ENCODE measurements at regions not wholly inside any gene's neighbourhood (a gene's known extent, or its start where the extent isn't known, plus 50 kb on each side); places are given as distances from the start of the nearest gene placed in this dataset.

- no peaks in the 10 kb centered on the region for H3K4me1 ChIP-seq (ENCODE audit: insufficient read depth, low read length)
- FAIRE-seq (no peak), ATAC-seq (no peak), DNase-seq (ENCODE audit: low spot score) (no peak)
- no peaks in the 10 kb centered on the region for H3K9me3 ChIP-seq (ENCODE audit: low read length)
- ChIA-PET CTCF (ENCODE audit: low intra/inter-chr PET ratio, low total read pairs) (no interaction called here), POLR2A (no interaction called here)
- H3K4me2 ChIP-seq (ENCODE audit: low read depth, low read length) = no peak overlapping the region
- no peaks in the 10 kb centered on the region for H4K20me1 ChIP-seq (ENCODE audit: insufficient read depth, low read length)
- in situ Hi-C loops (cut with HindIII; ENCODE audit: extremely low pct_ligation_motif_present, low pct_unique_long_range_greater_than_20kb) = no loop called here
- no peak overlapping the region for H3K9ac ChIP-seq (ENCODE audit: insufficient read depth, low read depth, low read length)
- intact Hi-C loops (cut with micrococcal nuclease; ENCODE audit: unreplicated experiment) = no loop called here
- no peaks in the 10 kb centered on the region for H3K79me2 ChIP-seq (ENCODE audit: insufficient read depth, low read length)
- H3K36me3 ChIP-seq (replicated peaks in 1 of 2; ENCODE audit: control insufficient read depth in 1 of 2, insufficient read depth in 2 of 2, low read length in 2 of 2) = no peaks in the 10 kb centered on the region
- peaks cover 17 to 65% of the 10 kb centered on the region in 2 experiments for H3K27me3 ChIP-seq (ENCODE audit: control insufficient read depth in 1 of 2, insufficient read depth in 2 of 2, low read length in 2 of 2)
- TF ChIP-seq FOXP4 (CRISPR knock-in tag; IDR thresholded peaks at IDR 0.05) (no peak), MTA3 (CRISPR knock-in tag; IDR thresholded peaks at IDR 0.05) (no peak), ZSCAN30 (CRISPR knock-in tag; IDR thresholded peaks at IDR 0.05) (no peak), ZNF747 (CRISPR knock-in tag; IDR thresholded peaks at IDR 0.05; ENCODE audit: borderline replicate concordance) (no peak)
- WGBS (ENCODE audit: low lambda C conversion rate) = 5% methylated on average over 4 of the region's 4 CpGs
- H2AFZ ChIP-seq (ENCODE audit: low read length) = no peak overlapping the region
- no TSS peak for BruUV-seq (replicated peaks)
- no peak overlapping the region for H3K4me3 ChIP-seq (replicated peaks in 1 of 3; ENCODE audit: insufficient read depth in 1 of 3, low read depth in 2 of 3, low read length in 3 of 3)
- H3K27ac ChIP-seq (ENCODE audit: extremely low read length, insufficient read depth, low read length) = no peak overlapping the region
These were observed 1384.0 kb downstream of the BRD1 start for GRCh38 chr22:48443680-48444079.

- H3K79me2 ChIP-seq (ENCODE audit: insufficient read depth, low read length) = no peaks in the 10 kb centered on the region
- FAIRE-seq = no peak
- no TSS peak for BruUV-seq (replicated peaks)
These were observed 1385.0 kb downstream of the BRD1 start for GRCh38 chr22:48442663-48443062.

More at GRCh38 chr22:48442663-48443062, 1385.0 kb downstream of the BRD1 start:
- no peak for DNase-seq (ENCODE audit: low spot score)
- ChIA-PET CTCF (ENCODE audit: low intra/inter-chr PET ratio, low total read pairs) (no interaction called here), POLR2A (no interaction called here)
- H3K27me3 ChIP-seq (ENCODE audit: control insufficient read depth in 1 of 2, insufficient read depth in 2 of 2, low read length in 2 of 2) = peaks cover 17 to 64% of the 10 kb centered on the region in 2 experiments
- H2AFZ ChIP-seq (ENCODE audit: low read length) = no peak overlapping the region
- H3K9me3 ChIP-seq (ENCODE audit: low read length) = no peaks in the 10 kb centered on the region
- H3K4me3 ChIP-seq (replicated peaks in 1 of 3; ENCODE audit: insufficient read depth in 1 of 3, low read depth in 2 of 3, low read length in 3 of 3) = no peak overlapping the region
- ATAC-seq = no peak
- no peak overlapping the region for H3K9ac ChIP-seq (ENCODE audit: insufficient read depth, low read depth, low read length)
- TF ChIP-seq BCLAF1 (IDR thresholded peaks at IDR 0.05) = no peak
- no peak for TF ChIP-seq ZBED4 (CRISPR knock-in tag; IDR thresholded peaks at IDR 0.05; ENCODE audit: borderline replicate concordance)
- TF ChIP-seq HOXD1 (CRISPR knock-in tag; IDR thresholded peaks at IDR 0.05) = no peak
- H3K4me1 ChIP-seq (ENCODE audit: insufficient read depth, low read length) = no peaks in the 10 kb centered on the region
- H3K36me3 ChIP-seq (replicated peaks in 1 of 2; ENCODE audit: control insufficient read depth in 1 of 2, insufficient read depth in 2 of 2, low read length in 2 of 2) = no peaks in the 10 kb centered on the region
- 0% methylated on average over 3 of the region's 8 CpGs for WGBS (ENCODE audit: low lambda C conversion rate)
- H3K27ac ChIP-seq (ENCODE audit: extremely low read length, insufficient read depth, low read length) = no peak overlapping the region
- H4K20me1 ChIP-seq (ENCODE audit: insufficient read depth, low read length) = no peaks in the 10 kb centered on the region
- intact Hi-C loops (cut with micrococcal nuclease; ENCODE audit: unreplicated experiment) (no loop called here), in situ Hi-C loops (cut with HindIII; ENCODE audit: extremely low pct_ligation_motif_present, low pct_unique_long_range_greater_than_20kb) (no loop called here)
- no peak overlapping the region for H3K4me2 ChIP-seq (ENCODE audit: low read depth, low read length)

All from HepG2 (cell line).